DND-41 (cell line): ENCODE measurements at regions not wholly inside any gene's neighbourhood (a gene's known extent, or its start where the extent isn't known, plus 50 kb on each side); places are given as distances from the start of the nearest gene placed in this dataset.

ENCODE experiments used
- CTCF ChIP-seq: IDR thresholded peaks from 2 replicates; pipeline ENCODE4 v1.5.1; 2012; ENCODE audit warnings: borderline replicate concordance, low read length, moderate library complexity, mild to moderate bottlenecking; ENCODE audit not compliant: poor library complexity, severe bottlenecking; ENCODE audit errors: extremely low read depth
- EZH2 ChIP-seq: IDR thresholded peaks from 3 replicates; pipeline ENCODE4 v1.6.1; 2012; ENCODE audit warnings: borderline replicate concordance, low read depth, mild to moderate bottlenecking, moderate library complexity, low read length, inconsistent platforms; ENCODE audit not compliant: severe bottlenecking

GRCh38 chr1:70571191-70571590 is 160.1 kb downstream of the CTH start:
- TF ChIP-seq CTCF (no peak), EZH2 (no peak)
